Endometrial microvascular endothelial cells (primary cell): ENCODE measurements at regions not wholly inside any gene's neighbourhood (a gene's known extent, or its start where the extent isn't known, plus 50 kb on each side); places are given as distances from the start of the nearest gene placed in this dataset.

ENCODE experiments used
- in situ Hi-C: cut with HindIII; loops from 2 replicates; pipeline ENCODE4 v1.10.0; 2017; ENCODE audit warnings: low sequenced_read_pairs, low pct_unique_long_range_greater_than_20kb; ENCODE audit errors: inconsistent ontology term

- in situ Hi-C loops, result no loop called here
Measured at GRCh38 chr1:222263791-222264190, 284.1 kb downstream of the HHIPL2 start.

GRCh38 chr1:222257027-222257426, 290.9 kb downstream of the HHIPL2 start:
- in situ Hi-C loops, result no loop called here

GRCh38 chr1:222256058-222256457, 291.8 kb downstream of the HHIPL2 start:
- in situ Hi-C loops, result no loop called here

- in situ Hi-C loops, result no loop called here
Measured at GRCh38 chr1:222252788-222253187, 295.1 kb downstream of the HHIPL2 start.

GRCh38 chr1:222251847-222252246, 296.1 kb downstream of the HHIPL2 start:
- in situ Hi-C loops, result no loop called here

- in situ Hi-C loops, result no loop called here
Measured at GRCh38 chr1:222250376-222250775, 297.5 kb downstream of the HHIPL2 start.

GRCh38 chr1:222247811-222248310, 300.0 kb downstream of the HHIPL2 start:
- in situ Hi-C loops, result no loop called here

GRCh38 chr1:222247081-222247480, 300.8 kb downstream of the HHIPL2 start:
- in situ Hi-C loops, result no loop called here

- in situ Hi-C loops, result no loop called here
Measured at GRCh38 chr1:222243902-222244301, 304.0 kb downstream of the HHIPL2 start.

GRCh38 chr1:222242492-222242891, 305.4 kb downstream of the HHIPL2 start:
- in situ Hi-C loops, result no loop called here

- in situ Hi-C loops, result no loop called here
Measured at GRCh38 chr1:222241410-222241809, 306.5 kb downstream of the HHIPL2 start.

GRCh38 chr1:222240536-222241181, 307.2 kb downstream of the HHIPL2 start:
- in situ Hi-C loops, result no loop called here

- in situ Hi-C loops, result no loop called here
Measured at GRCh38 chr1:222239130-222239529, 308.8 kb downstream of the HHIPL2 start.

- in situ Hi-C loops, result no loop called here
Measured at GRCh38 chr1:222234351-222234750, 313.6 kb downstream of the HHIPL2 start.

- in situ Hi-C loops, result no loop called here
Measured at GRCh38 chr1:222233444-222234158, 314.3 kb downstream of the HHIPL2 start.

GRCh38 chr1:222232842-222233241, 315.1 kb downstream of the HHIPL2 start:
- in situ Hi-C loops, result no loop called here

GRCh38 chr1:222229672-222230312, 318.1 kb downstream of the HHIPL2 start:
- in situ Hi-C loops, result no loop called here

- in situ Hi-C loops, result no loop called here
Measured at GRCh38 chr1:222225316-222225691, 322.6 kb downstream of the HHIPL2 start.

- in situ Hi-C loops, result no loop called here
Measured at GRCh38 chr1:222224636-222225315, 323.1 kb downstream of the HHIPL2 start.
